Transverse colon (tissue), 4 donors: ENCODE measurements at regions not wholly inside any gene's neighbourhood (a gene's known extent, or its start where the extent isn't known, plus 50 kb on each side); places are given as distances from the start of the nearest gene placed in this dataset.

ENCODE experiments used
- DNase-seq: peaks from one replicate; pipeline ENCODE4 v3.0.0-alpha.2; 2019
- H3K27ac ChIP-seq, 4 donors: fragments of 200-600 bp; sonication (generic); 2 replicates each; pipeline ENCODE4 v1.5.1; 2016 to 2018; ENCODE audit warnings: inconsistent platforms in 4 of 4
- H3K27me3 ChIP-seq: fragments of 200-600 bp; sonication (generic); 2 replicates; pipeline ENCODE4 v1.5.1; 2017; ENCODE audit warnings: inconsistent platforms
- H3K36me3 ChIP-seq, 4 donors: fragments of 200-600 bp; sonication (generic); 2 replicates each; pipeline ENCODE4 v1.5.1; 2017 to 2019; ENCODE audit warnings: inconsistent platforms in 4 of 4
- H3K4me1 ChIP-seq, 4 donors: fragments of 200-600 bp; sonication (generic); 2 replicates each; pipeline ENCODE4 v1.5.1; 2017 to 2020; ENCODE audit warnings: inconsistent platforms in 4 of 4
- H3K4me3 ChIP-seq, 4 donors: fragments of 200-600 bp; sonication (generic); 1 replicate in 1 of 4; 2 replicates in 3 of 4; pipeline versions ENCODE4 v1.5.1 to v1.6.1; 2017 to 2019; ENCODE audit warnings: inconsistent platforms in 4 of 4
- H3K9me3 ChIP-seq, 2 donors: fragments of 200-600 bp; sonication (generic); 2 replicates each; pipeline ENCODE4 v1.5.1; 2017 to 2019; ENCODE audit warnings: inconsistent platforms in 2 of 2
- EP300 ChIP-seq: sonication (generic); formaldehyde crosslinking; IDR thresholded peaks from one replicate; pipeline ENCODE4 v1.6.1; 2017; ENCODE audit warnings: antibody characterized with exemption, low read depth
- POLR2A ChIP-seq: fragments of 450-650 bp; IDR thresholded peaks from one replicate; pipeline ENCODE4 v1.6.1; 2016; ENCODE audit warnings: antibody characterized with exemption, mild to moderate bottlenecking, moderate library complexity
- POLR2AphosphoS5 ChIP-seq, 3 donors: sonication (generic); formaldehyde crosslinking; IDR thresholded peaks; one replicate each; pipeline ENCODE4 v1.6.1; 2016; ENCODE audit warnings: antibody characterized with exemption in 3 of 3
- WGBS, 2 donors: methylation state at CpG; one replicate each; pipeline ENCODE4 v1.1.5; 2018; ENCODE audit warnings: low coverage in 1 of 2; 5-methylcytosine and 5-hydroxymethylcytosine counted together
- in situ Hi-C, 4 donors: fragments of 200-750 bp; cut with MboI; loops; one replicate each; pipeline versions ENCODE4 v1.15.0 to v1.15.1; 2017; ENCODE audit warnings: low sequenced_read_pairs in 3 of 4, low pct_ligation_motif_present in 1 of 4, low pct_unique_long_range_greater_than_20kb in 1 of 4
- intact Hi-C: fragments of 100-400 bp; cut with DNase I; formaldehyde crosslinking; loops from one replicate; pipeline ENCODE4 v1.15.1; 2023; ENCODE audit warnings: low total_unique reads
- TF ChIP-seq, protein P1 (sequence below), 5 experiments: fragments of 200-600 bp in 3 of 5; fragments of 450-650 bp in 2 of 5; sonication (generic) in 3 of 5; IDR thresholded peaks; 1 replicate in 2 of 5; 2 replicates in 3 of 5; pipeline ENCODE4 v1.5.1; 2016 to 2017; ENCODE audit warnings: antibody characterized with exemption in 5 of 5, inconsistent platforms in 3 of 5, mild to moderate bottlenecking in 2 of 5, moderate library complexity in 1 of 5

DNA sequence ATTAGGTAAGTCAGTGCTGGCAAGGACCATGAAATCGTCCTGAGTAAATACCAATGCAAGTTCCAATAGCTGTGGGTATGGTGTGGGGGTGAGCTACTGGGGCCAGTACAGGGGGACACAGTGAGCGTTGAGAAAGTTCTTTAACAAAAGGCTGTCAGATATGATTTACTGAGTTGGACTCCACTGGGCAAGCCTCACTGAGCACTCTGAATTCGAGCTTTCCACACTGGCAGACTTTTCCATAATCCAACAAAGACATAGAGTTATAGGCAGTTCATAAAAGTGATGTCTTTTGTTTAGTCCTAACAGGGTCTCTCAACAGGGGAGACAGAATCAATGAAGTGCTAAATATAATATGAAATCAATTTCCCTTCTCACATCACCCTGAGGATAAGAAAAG, 489.0 kb downstream of the KCNJ2 start:
- Histone ChIP-seq H3K9me3 (no peaks in the 10 kb centered on the region), H3K27me3 (no peaks in the 10 kb centered on the region), H3K27ac (no peak overlapping the region), H3K36me3 (no peaks in the 10 kb centered on the region), H3K4me3 (no peak overlapping the region), H3K4me1 (peaks cover 0 to 17% (median 9%) of the 10 kb centered on the region in 4 donors)
- intact Hi-C loops: no loop called here
- no peak for DNase-seq
- whole genome bisulfite sequencing, 2 donors: 74% methylated on average over 3 of the region's 3 CpGs
- in situ Hi-C loops: no loop called here
- TF ChIP-seq, protein P1, sequence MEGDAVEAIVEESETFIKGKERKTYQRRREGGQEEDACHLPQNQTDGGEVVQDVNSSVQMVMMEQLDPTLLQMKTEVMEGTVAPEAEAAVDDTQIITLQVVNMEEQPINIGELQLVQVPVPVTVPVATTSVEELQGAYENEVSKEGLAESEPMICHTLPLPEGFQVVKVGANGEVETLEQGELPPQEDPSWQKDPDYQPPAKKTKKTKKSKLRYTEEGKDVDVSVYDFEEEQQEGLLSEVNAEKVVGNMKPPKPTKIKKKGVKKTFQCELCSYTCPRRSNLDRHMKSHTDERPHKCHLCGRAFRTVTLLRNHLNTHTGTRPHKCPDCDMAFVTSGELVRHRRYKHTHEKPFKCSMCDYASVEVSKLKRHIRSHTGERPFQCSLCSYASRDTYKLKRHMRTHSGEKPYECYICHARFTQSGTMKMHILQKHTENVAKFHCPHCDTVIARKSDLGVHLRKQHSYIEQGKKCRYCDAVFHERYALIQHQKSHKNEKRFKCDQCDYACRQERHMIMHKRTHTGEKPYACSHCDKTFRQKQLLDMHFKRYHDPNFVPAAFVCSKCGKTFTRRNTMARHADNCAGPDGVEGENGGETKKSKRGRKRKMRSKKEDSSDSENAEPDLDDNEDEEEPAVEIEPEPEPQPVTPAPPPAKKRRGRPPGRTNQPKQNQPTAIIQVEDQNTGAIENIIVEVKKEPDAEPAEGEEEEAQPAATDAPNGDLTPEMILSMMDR (IDR thresholded peaks at IDR 0.05): no peak
- TF ChIP-seq POLR2AphosphoS5 (IDR thresholded peaks at IDR 0.05) (no peak), POLR2A (no peak), EP300 (no peak)

DNA sequence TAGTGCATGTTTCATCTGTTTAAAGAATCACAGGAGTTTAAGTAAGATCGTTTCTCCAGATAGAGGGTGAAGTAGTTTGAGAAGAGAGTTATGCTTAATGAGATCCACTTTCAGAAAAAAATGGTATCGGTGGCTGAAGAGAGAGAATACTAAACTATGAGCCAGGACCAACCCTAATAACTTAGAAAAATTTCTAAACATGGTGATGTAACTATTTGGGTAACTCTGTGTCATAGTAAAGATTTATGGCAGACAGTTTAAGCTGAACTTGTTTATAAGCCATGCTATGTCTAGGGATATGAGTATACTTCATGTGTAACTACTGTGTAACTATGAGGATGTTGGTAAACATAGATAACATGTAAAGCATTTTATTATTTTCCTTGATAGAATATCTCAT, 489.5 kb downstream of the KCNJ2 start:
- in situ Hi-C loops: no loop called here
- no peak overlapping the region for H3K4me3 ChIP-seq
- no peak for TF ChIP-seq POLR2A
- TF ChIP-seq EP300: no peak
- no peak for TF ChIP-seq POLR2AphosphoS5 (IDR thresholded peaks at IDR 0.05)
- TF ChIP-seq, protein P1 (IDR thresholded peaks at IDR 0.05): no peak
- H3K27ac ChIP-seq: no peak overlapping the region
- H3K4me1 ChIP-seq: peaks cover 0 to 22% (median 9%) of the 10 kb centered on the region in 4 donors
- intact Hi-C loops: no loop called here
- no peaks in the 10 kb centered on the region for H3K27me3 ChIP-seq
- 52 to 63% methylated on average over 2 of the region's 2 CpGs for WGBS, 2 donors
- no peaks in the 10 kb centered on the region for H3K36me3 ChIP-seq
- no peaks in the 10 kb centered on the region for H3K9me3 ChIP-seq
- DNase-seq: no peak

DNA sequence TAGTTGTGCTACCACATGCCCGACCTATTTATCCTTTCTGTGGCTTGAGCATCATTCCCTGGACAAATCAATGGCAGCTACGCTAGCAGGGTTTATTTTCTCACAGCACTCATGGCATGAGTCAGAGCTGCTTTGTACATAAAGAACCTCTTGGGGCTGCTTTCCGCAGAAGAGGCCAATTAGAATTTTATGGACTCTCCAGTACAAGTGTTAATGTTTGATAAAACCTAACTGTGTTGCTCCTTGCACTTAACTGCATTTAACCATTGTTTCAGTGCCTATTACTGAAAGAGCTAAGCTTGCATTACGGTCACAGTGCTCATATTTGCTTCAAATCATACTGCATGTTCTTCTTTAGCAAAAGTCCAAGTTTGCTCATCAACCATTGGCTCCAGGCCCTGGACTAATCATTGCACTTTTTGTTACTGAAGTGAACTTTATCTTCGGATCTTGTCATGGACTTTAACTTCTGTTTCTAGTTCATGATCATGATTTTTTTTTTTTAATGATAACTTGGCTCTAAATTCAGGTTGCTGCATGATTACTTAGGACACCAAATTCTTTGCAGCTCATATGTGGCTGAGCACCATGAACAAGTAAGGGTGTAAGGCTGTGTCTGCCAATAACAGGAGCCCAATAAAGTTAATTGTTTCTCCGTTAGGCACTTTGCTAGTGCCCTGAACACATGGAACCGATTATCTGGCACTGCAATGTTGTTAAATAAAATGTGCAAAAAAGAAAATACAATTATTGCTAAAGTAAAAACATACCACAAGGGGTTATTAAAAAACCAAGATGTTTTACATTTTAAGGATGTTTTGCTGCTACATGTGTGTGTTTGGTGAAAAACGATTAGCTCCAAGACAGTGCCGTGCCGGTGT, 492.2 kb downstream of the KCNJ2 start:
- H3K4me1 ChIP-seq: peaks cover 0 to 24% (median 9%) of the 10 kb centered on the region in 4 donors
- no peaks in the 10 kb centered on the region for H3K36me3 ChIP-seq
- H3K4me3 ChIP-seq: no peak overlapping the region
- 43 to 49% methylated on average over 10 of the region's 10 CpGs for WGBS, 2 donors
- H3K27ac ChIP-seq: peak overlapping the region; percentile 19 to 55 (median 44)
- no peaks in the 10 kb centered on the region for H3K27me3 ChIP-seq
- no peaks in the 10 kb centered on the region for H3K9me3 ChIP-seq
- intact Hi-C loops (no loop called here), in situ Hi-C loops (no loop called here)
- peak; percentile 35 for DNase-seq
- TF ChIP-seq POLR2AphosphoS5 (IDR thresholded peaks at IDR 0.05) (no peak), POLR2A (no peak), EP300 (no peak)
- TF ChIP-seq, protein P1 (IDR thresholded peaks at IDR 0.05): no peak

DNA sequence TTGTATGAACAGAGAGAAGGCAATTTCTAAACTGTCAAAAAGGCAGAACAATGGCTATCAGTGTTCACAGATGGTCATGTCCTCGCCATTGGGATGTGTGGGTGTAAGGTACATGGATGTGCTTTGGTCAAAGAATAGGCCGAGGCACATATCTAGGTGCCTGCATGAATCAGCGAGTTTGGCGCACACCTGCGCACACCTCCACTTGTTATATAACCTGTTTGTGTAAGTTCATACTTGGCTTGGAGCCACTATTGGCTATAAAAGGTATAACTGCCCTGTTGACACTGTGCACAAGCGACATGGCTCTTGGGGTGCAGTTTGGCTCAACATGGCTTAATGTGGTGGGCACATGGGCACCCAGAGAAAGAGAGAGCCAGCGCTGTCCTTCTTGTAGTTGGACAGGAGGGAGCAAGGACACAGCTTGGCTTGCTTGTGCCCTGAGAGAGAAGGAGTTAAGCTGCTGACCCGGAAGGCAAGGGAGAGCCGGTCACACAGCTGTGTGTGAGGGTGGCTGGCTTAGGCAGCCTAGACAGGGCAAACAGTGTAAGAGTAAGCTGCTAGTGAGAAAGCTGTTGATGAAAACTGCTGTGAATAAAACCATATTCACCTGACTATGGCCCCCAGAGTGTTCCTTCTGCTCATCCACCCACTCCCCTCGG, 499.1 kb downstream of the KCNJ2 start:
- peak; percentile 58 for DNase-seq
- H3K27ac ChIP-seq: peak overlapping the region in 2 of 4 donors; percentile 46 to 47
- WGBS, 2 donors: 31 to 59% methylated on average over 6 to 10 of the region's 10 CpGs
- no peak for TF ChIP-seq POLR2AphosphoS5 (IDR thresholded peaks at IDR 0.05)
- no peak for TF ChIP-seq POLR2A
- TF ChIP-seq, protein P1 (IDR thresholded peaks at IDR 0.05): no peak
- TF ChIP-seq EP300: no peak
- no peaks in the 10 kb centered on the region for H3K9me3 ChIP-seq
- peaks cover 0 to 10% (median 6%) of the 10 kb centered on the region in 4 donors for H3K4me1 ChIP-seq
- in situ Hi-C loops: no loop called here
- H3K36me3 ChIP-seq: no peaks in the 10 kb centered on the region
- no peak overlapping the region for H3K4me3 ChIP-seq
- H3K27me3 ChIP-seq: no peaks in the 10 kb centered on the region
- intact Hi-C loops: no loop called here
